ENCODE measurements at regions not wholly inside any gene's neighbourhood (a gene's known extent, or its start where the extent isn't known, plus 50 kb on each side); places are given as distances from the start of the nearest gene placed in this dataset.

DNA sequence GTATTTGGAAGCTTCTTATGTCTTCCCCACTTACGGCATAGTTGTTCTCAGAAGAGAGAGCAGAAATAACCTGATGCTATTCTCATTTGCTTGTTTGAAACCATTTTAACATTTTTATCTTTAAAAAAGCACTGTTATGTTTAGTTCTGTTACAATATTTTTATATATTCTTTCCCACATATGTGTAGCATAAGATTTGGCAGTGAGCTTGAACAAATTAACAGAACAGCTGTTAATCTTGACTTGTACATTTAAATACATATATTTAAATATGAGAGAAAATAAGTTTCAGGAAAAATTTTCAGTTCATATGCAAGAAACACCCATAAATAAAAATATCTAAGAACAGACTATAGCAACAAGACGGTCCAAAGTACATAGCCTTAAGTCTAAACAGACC lies 431.7 kb upstream of the IRAK1BP1 start:
- no peaks in the 10 kb centered on the region for H3K27me3 ChIP-seq
- no peak overlapping the region for H3K9ac ChIP-seq
- H3K36me3 ChIP-seq: no peaks in the 10 kb centered on the region
- H4K20me1 ChIP-seq: no peaks in the 10 kb centered on the region
- no peaks in the 10 kb centered on the region for H3K9me3 ChIP-seq
- no peak for TF ChIP-seq Cebpa-rat (IDR thresholded peaks at IDR 0.05)
- H3K4me3 ChIP-seq: no peak overlapping the region
- H3K4me1 ChIP-seq: no peaks in the 10 kb centered on the region
- no peak overlapping the region for H3K27ac ChIP-seq
- no peak overlapping the region for H3K4me2 ChIP-seq

DNA sequence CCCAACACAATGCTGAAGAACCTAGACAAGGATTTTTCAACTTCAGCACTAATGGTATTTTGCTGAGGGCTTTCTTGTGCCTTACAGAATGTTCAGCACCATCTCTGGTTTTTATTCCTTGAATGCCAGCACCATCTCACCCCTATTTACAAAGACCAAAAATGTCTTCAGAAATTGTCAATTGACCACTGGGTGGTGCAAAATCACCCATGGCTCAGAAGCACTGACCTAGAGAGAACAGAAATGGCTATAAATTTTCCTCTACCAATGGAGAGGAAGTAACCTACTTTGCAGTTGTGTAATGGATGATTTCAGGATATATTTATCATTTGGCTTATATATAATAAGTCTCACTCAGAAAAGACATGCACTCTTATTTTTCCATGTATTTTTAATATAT lies 431.0 kb upstream of the IRAK1BP1 start:
- Histone ChIP-seq H3K9ac (no peak overlapping the region), H3K27ac (no peak overlapping the region), H3K4me2 (no peak overlapping the region), H4K20me1 (no peaks in the 10 kb centered on the region), H3K36me3 (no peaks in the 10 kb centered on the region), H3K9me3 (no peaks in the 10 kb centered on the region), H3K27me3 (no peaks in the 10 kb centered on the region), H3K4me3 (no peak overlapping the region), H3K4me1 (no peaks in the 10 kb centered on the region)
- no peak for TF ChIP-seq Cebpa-rat (IDR thresholded peaks at IDR 0.05)

DNA sequence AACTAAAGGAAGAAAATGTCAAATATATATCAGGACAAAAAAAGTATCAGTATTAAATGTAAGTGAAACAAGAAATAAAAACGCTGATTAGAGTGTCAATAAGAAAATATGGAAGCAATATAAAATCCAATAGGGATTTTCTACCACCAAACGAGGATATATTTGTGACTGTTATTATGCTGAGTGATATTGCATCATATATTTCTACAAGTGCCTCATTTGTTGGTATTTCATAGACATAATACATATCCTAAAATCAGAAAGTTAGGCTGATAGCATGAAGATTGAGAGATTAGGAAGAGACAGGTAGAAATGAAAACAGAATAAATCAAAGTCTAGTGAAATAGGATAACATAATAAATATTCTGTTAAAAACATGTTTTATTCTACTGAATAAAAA lies 429.2 kb upstream of the IRAK1BP1 start:
- Histone ChIP-seq H3K27ac (no peak overlapping the region), H3K4me1 (no peaks in the 10 kb centered on the region)
- no peak for TF ChIP-seq Cebpa-rat (IDR thresholded peaks at IDR 0.05)

DNA sequence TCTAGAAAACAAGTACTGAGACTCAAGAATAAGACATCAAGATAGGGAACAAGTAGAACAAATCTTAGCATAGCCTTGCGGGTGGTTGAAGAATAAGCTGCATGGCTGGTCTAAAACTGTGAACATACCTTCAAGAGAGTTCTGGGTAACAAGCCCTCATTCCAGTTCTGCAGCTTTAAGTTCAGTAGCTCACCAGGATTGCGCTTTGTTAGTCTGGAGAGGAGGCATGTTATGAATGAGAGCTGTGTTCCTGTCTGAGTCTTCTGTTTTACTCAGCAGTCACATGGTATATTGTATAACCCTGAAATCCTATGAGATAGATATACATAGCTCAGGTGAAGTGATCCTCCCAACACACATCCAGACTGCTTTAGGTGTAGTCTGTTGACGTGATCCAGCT lies 406.6 kb upstream of the IRAK1BP1 start:
- Histone ChIP-seq H3K4me3 (no peak overlapping the region), H3K9ac (no peak overlapping the region), H3K27me3 (no peaks in the 10 kb centered on the region), H3K4me2 (no peak overlapping the region), H3K27ac (no peak overlapping the region), H3K4me1 (no peaks in the 10 kb centered on the region), H3K9me3 (no peaks in the 10 kb centered on the region), H4K20me1 (no peaks in the 10 kb centered on the region), H3K36me3 (no peaks in the 10 kb centered on the region)
- no peak for TF ChIP-seq Cebpa-rat (IDR thresholded peaks at IDR 0.05)

More for the DNA sequence above, 429.2 kb upstream of the IRAK1BP1 start:
- Histone ChIP-seq H3K9me3 (no peaks in the 10 kb centered on the region), H3K27me3 (no peaks in the 10 kb centered on the region), H3K4me3 (no peak overlapping the region), H3K9ac (no peak overlapping the region), H4K20me1 (no peaks in the 10 kb centered on the region), H3K4me2 (no peak overlapping the region), H3K36me3 (no peaks in the 10 kb centered on the region)

DNA sequence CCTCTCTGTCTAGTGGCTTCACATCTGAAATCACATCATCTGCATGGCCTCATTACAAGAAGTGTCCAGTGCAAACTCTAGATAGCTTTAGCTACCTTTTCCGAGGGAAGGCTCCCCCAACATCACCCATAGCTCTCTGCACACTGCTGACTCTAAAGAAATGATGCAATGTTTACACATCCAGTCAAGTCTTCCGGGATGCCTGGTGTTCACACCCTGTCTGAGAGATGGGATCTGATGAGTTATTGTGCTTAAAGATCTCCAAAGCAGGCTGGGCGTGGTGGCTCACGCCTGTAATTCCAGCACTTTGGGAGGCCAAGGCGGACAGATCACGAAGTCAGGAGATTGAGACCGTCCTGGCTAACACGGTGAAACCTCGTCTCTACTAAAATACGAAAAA lies 404.6 kb upstream of the IRAK1BP1 start:
- Histone ChIP-seq H3K4me1 (no peaks in the 10 kb centered on the region), H3K9me3 (no peaks in the 10 kb centered on the region)
- TF ChIP-seq Cebpa-rat (IDR thresholded peaks at IDR 0.05): no peak

DNA sequence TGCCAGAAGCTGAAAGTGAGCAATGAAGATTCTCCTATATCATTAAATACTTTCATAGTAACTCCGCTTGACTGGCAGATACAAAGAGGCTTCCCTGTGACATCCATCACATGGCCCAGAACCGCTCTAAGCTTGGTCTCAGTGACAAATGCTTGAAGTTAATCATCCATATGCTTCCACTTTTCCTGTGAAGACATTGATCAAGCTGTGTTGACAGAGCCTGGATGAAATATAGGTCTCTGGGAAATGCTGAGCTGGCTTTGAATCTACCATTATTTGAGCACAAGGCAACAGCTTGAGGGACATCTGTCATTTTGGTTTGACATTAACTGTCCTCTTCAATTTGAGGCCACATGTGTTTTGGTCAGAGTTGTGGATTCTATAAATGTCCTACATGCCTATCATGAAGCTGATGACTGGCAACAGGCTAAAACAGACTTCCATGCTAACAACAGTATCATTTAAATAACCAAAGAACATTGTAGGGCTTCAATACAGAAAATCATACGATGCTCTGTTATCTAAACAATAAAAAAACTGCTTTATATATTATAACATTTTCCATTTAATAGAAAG lies 402.2 kb upstream of the IRAK1BP1 start:
- no peak overlapping the region for H3K9ac ChIP-seq
- H3K36me3 ChIP-seq: no peaks in the 10 kb centered on the region
- TF ChIP-seq Cebpa-rat (IDR thresholded peaks at IDR 0.05): no peak
- no peaks in the 10 kb centered on the region for H3K9me3 ChIP-seq
- no peak overlapping the region for H3K27ac ChIP-seq
- no peaks in the 10 kb centered on the region for H4K20me1 ChIP-seq
- no peak overlapping the region for H3K4me2 ChIP-seq
- H3K27me3 ChIP-seq: no peaks in the 10 kb centered on the region
- no peaks in the 10 kb centered on the region for H3K4me1 ChIP-seq
- no peak overlapping the region for H3K4me3 ChIP-seq

More for the DNA sequence above, 404.6 kb upstream of the IRAK1BP1 start:
- Histone ChIP-seq H3K4me2 (no peak overlapping the region), H3K4me3 (no peak overlapping the region), H3K27me3 (no peaks in the 10 kb centered on the region), H3K27ac (no peak overlapping the region), H4K20me1 (no peaks in the 10 kb centered on the region), H3K9ac (no peak overlapping the region), H3K36me3 (no peaks in the 10 kb centered on the region)

DNA sequence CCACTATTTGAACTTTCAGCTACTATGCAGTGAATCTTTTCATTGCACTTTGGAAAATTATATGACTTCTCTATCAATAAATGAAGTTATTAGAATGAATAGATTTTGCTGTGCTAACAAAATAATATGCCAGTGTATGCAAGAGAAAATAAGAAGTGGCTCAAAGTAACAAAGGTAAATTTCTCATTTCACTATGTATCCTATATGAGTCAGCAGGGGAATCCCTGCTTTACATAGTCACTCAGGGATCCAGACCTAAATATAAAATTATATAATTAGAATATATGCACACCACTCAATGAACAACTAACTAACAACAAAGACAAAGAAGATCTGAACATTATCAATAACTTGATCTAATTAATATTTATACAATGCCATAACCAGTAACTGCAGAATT lies 390.8 kb upstream of the IRAK1BP1 start:
- Histone ChIP-seq H3K27ac (no peak overlapping the region), H3K36me3 (no peaks in the 10 kb centered on the region), H3K9ac (no peak overlapping the region), H4K20me1 (no peaks in the 10 kb centered on the region), H3K4me1 (no peaks in the 10 kb centered on the region), H3K4me3 (no peak overlapping the region), H3K27me3 (no peaks in the 10 kb centered on the region), H3K4me2 (no peak overlapping the region), H3K9me3 (no peaks in the 10 kb centered on the region)
- no peak for TF ChIP-seq Cebpa-rat (IDR thresholded peaks at IDR 0.05)

DNA sequence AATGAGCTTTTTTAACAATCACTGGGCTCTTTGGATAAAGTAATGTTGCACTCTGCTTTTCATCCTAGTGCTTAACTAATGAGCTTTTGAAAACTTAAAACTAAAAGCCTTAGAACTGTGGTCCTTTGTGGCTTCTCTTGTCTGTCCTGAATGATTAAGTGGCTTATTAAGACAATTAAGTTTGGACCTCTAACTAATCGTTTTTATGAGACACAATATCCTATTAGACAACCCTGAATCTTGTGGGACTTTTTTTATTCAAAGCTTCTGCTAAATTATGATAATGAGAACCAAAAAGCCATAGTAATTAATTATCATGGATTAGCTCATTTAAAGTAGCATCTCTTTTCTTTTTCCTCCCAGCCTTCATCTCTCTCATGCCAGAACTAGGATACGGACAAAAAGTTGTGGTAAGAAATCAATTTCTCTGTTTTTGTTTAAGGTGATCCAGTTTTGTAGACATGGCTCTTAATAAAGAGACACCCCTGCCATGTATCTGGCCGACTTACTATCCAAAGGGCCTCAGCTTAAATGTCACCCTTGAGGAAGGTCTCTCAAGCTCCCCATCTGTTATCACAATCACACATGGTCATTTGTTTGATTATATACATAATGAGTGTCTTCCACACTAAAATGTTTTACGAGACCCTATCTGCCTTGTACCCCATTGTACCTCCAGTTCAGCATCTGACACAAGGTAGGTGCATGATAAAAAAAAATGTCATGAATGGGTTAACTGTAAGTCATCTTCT lies 384.4 kb upstream of the IRAK1BP1 start:
- Histone ChIP-seq H3K4me3 (no peak overlapping the region), H3K27ac (no peak overlapping the region), H3K27me3 (no peaks in the 10 kb centered on the region), H3K4me2 (no peak overlapping the region), H3K9me3 (no peaks in the 10 kb centered on the region), H3K4me1 (no peaks in the 10 kb centered on the region), H4K20me1 (no peaks in the 10 kb centered on the region), H3K9ac (no peak overlapping the region), H3K36me3 (no peaks in the 10 kb centered on the region)
- no peak for TF ChIP-seq Cebpa-rat (IDR thresholded peaks at IDR 0.05)

DNA sequence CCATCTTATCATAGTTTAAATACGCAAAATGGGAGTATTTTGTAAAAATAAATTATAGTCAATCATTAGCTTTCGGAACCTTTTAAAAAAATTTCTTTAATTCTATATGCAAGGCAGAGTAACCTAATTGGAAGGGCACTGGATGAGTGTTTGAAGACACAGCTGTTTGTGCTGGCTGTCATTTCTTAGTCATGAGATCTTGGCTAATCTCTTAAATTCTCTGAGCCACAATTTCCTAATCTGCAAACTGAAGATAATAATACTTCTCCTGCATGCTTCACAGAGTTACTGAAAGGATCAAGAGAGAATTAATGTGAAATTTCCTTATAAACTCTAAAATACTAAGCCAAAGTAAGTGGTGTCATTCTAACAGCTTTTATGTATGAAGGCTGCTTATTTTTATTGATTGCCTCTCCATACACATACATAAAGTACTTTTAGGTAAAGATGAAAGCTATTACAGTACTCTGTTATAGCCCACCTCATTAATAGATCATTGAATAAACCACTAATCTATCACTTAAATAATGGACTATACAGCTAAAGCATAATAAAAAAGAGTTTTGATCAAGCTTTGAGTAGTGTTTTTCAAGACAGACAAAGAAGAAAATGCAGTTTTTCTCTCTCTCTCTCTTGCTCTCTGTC lies 383.7 kb upstream of the IRAK1BP1 start:
- no peak for TF ChIP-seq Cebpa-rat (IDR thresholded peaks at IDR 0.05)
- Histone ChIP-seq H3K4me2 (no peak overlapping the region), H3K27ac (no peak overlapping the region), H4K20me1 (no peaks in the 10 kb centered on the region), H3K9me3 (no peaks in the 10 kb centered on the region), H3K9ac (no peak overlapping the region), H3K27me3 (no peaks in the 10 kb centered on the region), H3K36me3 (no peaks in the 10 kb centered on the region), H3K4me1 (no peaks in the 10 kb centered on the region), H3K4me3 (no peak overlapping the region)
